ENCODE measurements at regions not wholly inside any gene's neighbourhood (a gene's known extent, or its start where the extent isn't known, plus 50 kb on each side); places are given as distances from the start of the nearest gene placed in this dataset.
A peak's percentile ranks its signal among the peaks of the same experiment; 100 is the strongest.
"Not testable (repeated sequence)": the region's sequence is repeated elsewhere in the genome, so short reads cannot be mapped to it uniquely, and the experiment has no call there.

DNA sequence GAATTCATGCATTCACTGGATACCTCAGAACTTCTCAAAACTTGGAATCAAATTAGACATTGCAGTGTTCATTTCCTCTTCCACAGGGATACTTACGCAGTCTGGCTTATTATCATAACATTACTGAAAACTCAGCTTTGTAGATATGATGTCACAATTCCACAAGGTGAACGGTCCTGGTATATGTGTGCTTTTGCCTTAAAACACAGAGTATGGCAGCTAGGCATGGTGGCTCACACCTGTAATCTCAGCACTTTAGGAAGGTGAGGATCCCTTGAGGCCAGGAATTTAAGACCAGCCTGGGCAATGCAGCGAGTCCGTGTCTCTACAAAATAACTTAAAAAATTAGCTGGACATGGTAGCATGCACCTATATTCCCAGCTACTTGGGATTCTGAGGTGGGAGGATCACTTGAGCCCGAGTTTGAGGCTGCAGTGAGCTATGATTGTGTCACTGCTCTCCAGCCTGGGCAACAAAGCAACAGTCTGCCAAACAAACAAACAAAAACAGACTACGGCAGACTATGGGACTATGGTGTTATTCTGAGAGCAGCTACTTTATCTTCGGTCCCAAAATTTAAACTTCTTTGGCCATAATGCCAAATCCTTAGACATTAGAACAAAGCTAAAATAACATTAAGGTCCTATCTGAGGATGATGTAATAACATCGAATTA lies 1191.9 kb upstream of the SLC39A10 start (continued):
- TF ChIP-seq, protein P1, sequence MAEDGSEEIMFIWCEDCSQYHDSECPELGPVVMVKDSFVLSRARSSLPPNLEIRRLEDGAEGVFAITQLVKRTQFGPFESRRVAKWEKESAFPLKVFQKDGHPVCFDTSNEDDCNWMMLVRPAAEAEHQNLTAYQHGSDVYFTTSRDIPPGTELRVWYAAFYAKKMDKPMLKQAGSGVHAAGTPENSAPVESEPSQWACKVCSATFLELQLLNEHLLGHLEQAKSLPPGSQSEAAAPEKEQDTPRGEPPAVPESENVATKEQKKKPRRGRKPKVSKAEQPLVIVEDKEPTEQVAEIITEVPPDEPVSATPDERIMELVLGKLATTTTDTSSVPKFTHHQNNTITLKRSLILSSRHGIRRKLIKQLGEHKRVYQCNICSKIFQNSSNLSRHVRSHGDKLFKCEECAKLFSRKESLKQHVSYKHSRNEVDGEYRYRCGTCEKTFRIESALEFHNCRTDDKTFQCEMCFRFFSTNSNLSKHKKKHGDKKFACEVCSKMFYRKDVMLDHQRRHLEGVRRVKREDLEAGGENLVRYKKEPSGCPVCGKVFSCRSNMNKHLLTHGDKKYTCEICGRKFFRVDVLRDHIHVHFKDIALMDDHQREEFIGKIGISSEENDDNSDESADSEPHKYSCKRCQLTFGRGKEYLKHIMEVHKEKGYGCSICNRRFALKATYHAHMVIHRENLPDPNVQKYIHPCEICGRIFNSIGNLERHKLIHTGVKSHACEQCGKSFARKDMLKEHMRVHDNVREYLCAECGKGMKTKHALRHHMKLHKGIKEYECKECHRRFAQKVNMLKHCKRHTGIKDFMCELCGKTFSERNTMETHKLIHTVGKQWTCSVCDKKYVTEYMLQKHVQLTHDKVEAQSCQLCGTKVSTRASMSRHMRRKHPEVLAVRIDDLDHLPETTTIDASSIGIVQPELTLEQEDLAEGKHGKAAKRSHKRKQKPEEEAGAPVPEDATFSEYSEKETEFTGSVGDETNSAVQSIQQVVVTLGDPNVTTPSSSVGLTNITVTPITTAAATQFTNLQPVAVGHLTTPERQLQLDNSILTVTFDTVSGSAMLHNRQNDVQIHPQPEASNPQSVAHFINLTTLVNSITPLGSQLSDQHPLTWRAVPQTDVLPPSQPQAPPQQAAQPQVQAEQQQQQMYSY (CRISPR knock-in tag; IDR thresholded peaks at IDR 0.05), result no peak
- TF ChIP-seq, protein P2, sequence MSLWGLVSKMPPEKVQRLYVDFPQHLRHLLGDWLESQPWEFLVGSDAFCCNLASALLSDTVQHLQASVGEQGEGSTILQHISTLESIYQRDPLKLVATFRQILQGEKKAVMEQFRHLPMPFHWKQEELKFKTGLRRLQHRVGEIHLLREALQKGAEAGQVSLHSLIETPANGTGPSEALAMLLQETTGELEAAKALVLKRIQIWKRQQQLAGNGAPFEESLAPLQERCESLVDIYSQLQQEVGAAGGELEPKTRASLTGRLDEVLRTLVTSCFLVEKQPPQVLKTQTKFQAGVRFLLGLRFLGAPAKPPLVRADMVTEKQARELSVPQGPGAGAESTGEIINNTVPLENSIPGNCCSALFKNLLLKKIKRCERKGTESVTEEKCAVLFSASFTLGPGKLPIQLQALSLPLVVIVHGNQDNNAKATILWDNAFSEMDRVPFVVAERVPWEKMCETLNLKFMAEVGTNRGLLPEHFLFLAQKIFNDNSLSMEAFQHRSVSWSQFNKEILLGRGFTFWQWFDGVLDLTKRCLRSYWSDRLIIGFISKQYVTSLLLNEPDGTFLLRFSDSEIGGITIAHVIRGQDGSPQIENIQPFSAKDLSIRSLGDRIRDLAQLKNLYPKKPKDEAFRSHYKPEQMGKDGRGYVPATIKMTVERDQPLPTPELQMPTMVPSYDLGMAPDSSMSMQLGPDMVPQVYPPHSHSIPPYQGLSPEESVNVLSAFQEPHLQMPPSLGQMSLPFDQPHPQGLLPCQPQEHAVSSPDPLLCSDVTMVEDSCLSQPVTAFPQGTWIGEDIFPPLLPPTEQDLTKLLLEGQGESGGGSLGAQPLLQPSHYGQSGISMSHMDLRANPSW (CRISPR knock-in tag; conservative IDR thresholded peaks at IDR 0.05; ENCODE audit: low read depth), result no peak
- TF ChIP-seq AR (CRISPR knock-in tag; IDR thresholded peaks at IDR 0.05) (no peak), ZNF219 (CRISPR knock-in tag; IDR thresholded peaks at IDR 0.05; ENCODE audit: borderline replicate concordance) (no peak), ZNF396 (CRISPR knock-in tag; IDR thresholded peaks at IDR 0.05; ENCODE audit: borderline replicate concordance) (no peak), USF1 (CRISPR knock-in tag; IDR thresholded peaks at IDR 0.05) (no peak), E2F4 (CRISPR knock-in tag; IDR thresholded peaks at IDR 0.05; ENCODE audit: borderline replicate concordance, low read depth) (no peak)

GRCh38 chr2:194462883-194463282 lies 1194.1 kb upstream of the SLC39A10 start:
- peak; percentile 92 for TF ChIP-seq HMGA2 (CRISPR knock-in tag; IDR thresholded peaks at IDR 0.05)
- H3K4me3 Mint-ChIP-seq; ATAC-seq; H3K4me1 Mint-ChIP-seq; H3K27me3 Mint-ChIP-seq (ENCODE audit: low read depth); H3K27ac Mint-ChIP-seq; H3K36me3 Mint-ChIP-seq; POLR2A ChIA-PET; DNase-seq (ENCODE audit: low spot score); CTCF ChIA-PET: not testable (repeated sequence)
- peaks cover 12% of the 10 kb centered on the region; the same call in 1 of the 2 replicates for H3K9me3 Mint-ChIP-seq

GRCh38 chr2:194455358-194455757 lies 1201.7 kb upstream of the SLC39A10 start:
- DNase-seq (ENCODE audit: low spot score), result no peak
- 0 out of 2 replicates have a peak, but pooled peaks cover 3% of the 10 kb centered on the region for H3K4me1 Mint-ChIP-seq
- H3K9me3 Mint-ChIP-seq, result no peaks in the 10 kb centered on the region
- H3K36me3 Mint-ChIP-seq, result no peaks in the 10 kb centered on the region
- no peak for ATAC-seq
- POLR2A ChIA-PET, result no interaction called here
- H3K27me3 Mint-ChIP-seq (ENCODE audit: low read depth), result no peaks in the 10 kb centered on the region
- H3K4me3 Mint-ChIP-seq, result no peak overlapping the region
- CTCF ChIA-PET, result no interaction called here
- no peak overlapping the region for H3K27ac Mint-ChIP-seq
- TF ChIP-seq NFE2L1 (CRISPR knock-in tag; IDR thresholded peaks at IDR 0.05) (no peak), ZNF138 (CRISPR knock-in tag; conservative IDR thresholded peaks at IDR 0.05) (no peak), FOXP1 (CRISPR knock-in tag; IDR thresholded peaks at IDR 0.05; ENCODE audit: borderline replicate concordance) (no peak), RELA (CRISPR knock-in tag; IDR thresholded peaks at IDR 0.05; ENCODE audit: borderline replicate concordance) (no peak), PRRX2 (CRISPR knock-in tag; IDR thresholded peaks at IDR 0.05) (no peak), ZNF396 (CRISPR knock-in tag; IDR thresholded peaks at IDR 0.05; ENCODE audit: borderline replicate concordance) (no peak), FOXP4 (CRISPR knock-in tag; IDR thresholded peaks at IDR 0.05) (no peak)
- TF ChIP-seq, protein P1 (CRISPR knock-in tag; IDR thresholded peaks at IDR 0.05), result no peak

Measured in WTC11 (cell line).